Smooth muscle cell (in vitro differentiated cells): ENCODE measurements at regions not wholly inside any gene's neighbourhood (a gene's known extent, or its start where the extent isn't known, plus 50 kb on each side); places are given as distances from the start of the nearest gene placed in this dataset.

Experiments used
- DNase-seq: peaks from one replicate; lab custom pipeline; 2025; ENCODE audit not compliant: unreplicated experiment; lab: John Stamatoyannopoulos, UW
- H2AFZ ChIP-seq: fragments of 200-600 bp; sonication (generic); 2 replicates; pipeline ENCODE4 v1.6.0; 2016; ENCODE audit warnings: antibody characterized with exemption, low read depth, mild to moderate bottlenecking
- H3F3A ChIP-seq: fragments of 200-600 bp; sonication (generic); 2 replicates; pipeline ENCODE4 v1.6.0; 2017; ENCODE audit warnings: antibody characterized with exemption, low read depth
- H3K27ac ChIP-seq: fragments of 200-600 bp; sonication (generic); 2 replicates; pipeline ENCODE4 v1.5.1; 2016; ENCODE audit warnings: low read depth, mild to moderate bottlenecking
- H3K27me3 ChIP-seq: fragments of 200-600 bp; sonication (generic); 2 replicates; pipeline ENCODE4 v1.6.1; 2016; ENCODE audit warnings: low read depth, mild to moderate bottlenecking
- H3K36me3 ChIP-seq: fragments of 200-600 bp; sonication (generic); 2 replicates; pipeline ENCODE4 v1.5.1; 2016; ENCODE audit warnings: low read depth
- H3K4me1 ChIP-seq: fragments of 200-600 bp; sonication (generic); 2 replicates; pipeline ENCODE4 v1.5.1; 2016; ENCODE audit warnings: low read depth
- H3K4me2 ChIP-seq: fragments of 200-600 bp; sonication (generic); 2 replicates; pipeline ENCODE4 v1.6.0; 2016; ENCODE audit warnings: mild to moderate bottlenecking
- H3K4me3 ChIP-seq: fragments of 200-600 bp; sonication (generic); 2 replicates; pipeline ENCODE4 v1.5.1; 2016; ENCODE audit warnings: mild to moderate bottlenecking
- H3K79me2 ChIP-seq: fragments of 200-600 bp; sonication (generic); 2 replicates; pipeline ENCODE4 v1.6.0; 2016; ENCODE audit warnings: low read depth, mild to moderate bottlenecking
- H3K9ac ChIP-seq: fragments of 200-600 bp; sonication (generic); 2 replicates; pipeline ENCODE4 v1.6.0; 2016; ENCODE audit warnings: low read depth
- H3K9me3 ChIP-seq: fragments of 200-600 bp; sonication (generic); replicated peaks from 2 replicates; pipeline ENCODE4 v1.5.1; 2016; ENCODE audit warnings: low read depth
- H4K20me1 ChIP-seq: fragments of 200-600 bp; sonication (generic); 2 replicates; pipeline ENCODE4 v1.6.0; 2016; ENCODE audit warnings: low read depth
- WGBS: methylation state at CpG from one replicate; pipeline ENCODE4 v1.1.7; 2016; ENCODE audit warnings: low lambda C conversion rate; 5-methylcytosine and 5-hydroxymethylcytosine counted together
- TF ChIP-seq, protein P1 (sequence below): fragments of 200-600 bp; sonication (generic); IDR thresholded peaks from 2 replicates; pipeline ENCODE4 v1.5.1; 2017; ENCODE audit warnings: borderline replicate concordance, mild to moderate bottlenecking, antibody characterized with exemption; ENCODE audit not compliant: insufficient read depth, poor library complexity, severe bottlenecking

DNA sequence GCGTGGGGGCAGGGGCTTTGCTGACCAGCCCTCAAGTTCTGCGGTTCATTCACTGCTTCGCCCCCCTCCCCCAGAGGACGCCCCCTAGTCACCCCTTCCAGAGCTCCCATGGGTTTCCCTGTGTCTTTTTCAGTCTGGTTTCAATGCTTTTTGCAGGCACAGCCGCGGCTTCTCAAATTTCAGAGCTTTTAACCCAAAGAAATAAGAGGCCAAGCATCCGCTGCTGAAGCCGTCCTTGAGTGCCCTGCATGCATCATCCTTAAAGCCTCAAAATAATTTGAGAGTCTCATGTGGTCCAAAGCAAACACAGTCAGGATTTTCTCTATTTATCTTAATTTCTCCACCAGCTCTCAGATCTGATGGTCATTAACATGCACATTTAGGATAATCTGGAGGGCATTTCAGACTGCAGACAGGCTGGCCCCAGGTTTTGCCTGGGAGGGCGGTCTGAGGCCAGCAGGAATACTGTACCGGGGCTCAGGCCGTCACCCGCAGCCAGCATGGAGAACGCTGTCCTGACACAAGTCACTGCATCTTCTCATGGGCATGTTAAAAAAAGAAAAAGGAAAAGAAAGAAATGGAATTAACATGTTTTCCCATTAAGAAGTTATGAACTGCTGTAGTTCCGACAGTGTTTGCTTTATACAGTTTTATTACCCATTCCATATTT, 420.8 kb upstream of the IRX4 start:
- Histone ChIP-seq H3K9me3 (no peaks in the 10 kb centered on the region), H3F3A (no peaks in the 10 kb centered on the region), H4K20me1 (no peaks in the 10 kb centered on the region), H3K4me3 (no peak overlapping the region), H3K4me1 (peaks cover 5% of the 10 kb centered on the region), H3K4me2 (no peak overlapping the region), H3K79me2 (no peaks in the 10 kb centered on the region), H3K36me3 (no peaks in the 10 kb centered on the region), H3K27ac (no peak overlapping the region), H2AFZ (no peak overlapping the region), H3K9ac (no peak overlapping the region), H3K27me3 (no peaks in the 10 kb centered on the region)
- DNase-seq: no peak
- WGBS: 81% methylated on average over 13 of the region's 14 CpGs
- TF ChIP-seq, protein P1, sequence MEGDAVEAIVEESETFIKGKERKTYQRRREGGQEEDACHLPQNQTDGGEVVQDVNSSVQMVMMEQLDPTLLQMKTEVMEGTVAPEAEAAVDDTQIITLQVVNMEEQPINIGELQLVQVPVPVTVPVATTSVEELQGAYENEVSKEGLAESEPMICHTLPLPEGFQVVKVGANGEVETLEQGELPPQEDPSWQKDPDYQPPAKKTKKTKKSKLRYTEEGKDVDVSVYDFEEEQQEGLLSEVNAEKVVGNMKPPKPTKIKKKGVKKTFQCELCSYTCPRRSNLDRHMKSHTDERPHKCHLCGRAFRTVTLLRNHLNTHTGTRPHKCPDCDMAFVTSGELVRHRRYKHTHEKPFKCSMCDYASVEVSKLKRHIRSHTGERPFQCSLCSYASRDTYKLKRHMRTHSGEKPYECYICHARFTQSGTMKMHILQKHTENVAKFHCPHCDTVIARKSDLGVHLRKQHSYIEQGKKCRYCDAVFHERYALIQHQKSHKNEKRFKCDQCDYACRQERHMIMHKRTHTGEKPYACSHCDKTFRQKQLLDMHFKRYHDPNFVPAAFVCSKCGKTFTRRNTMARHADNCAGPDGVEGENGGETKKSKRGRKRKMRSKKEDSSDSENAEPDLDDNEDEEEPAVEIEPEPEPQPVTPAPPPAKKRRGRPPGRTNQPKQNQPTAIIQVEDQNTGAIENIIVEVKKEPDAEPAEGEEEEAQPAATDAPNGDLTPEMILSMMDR: no peak

GRCh38 chr5:2302169-2302568, 419.4 kb upstream of the IRX4 start:
- no peak overlapping the region for H3K4me3 ChIP-seq

DNA sequence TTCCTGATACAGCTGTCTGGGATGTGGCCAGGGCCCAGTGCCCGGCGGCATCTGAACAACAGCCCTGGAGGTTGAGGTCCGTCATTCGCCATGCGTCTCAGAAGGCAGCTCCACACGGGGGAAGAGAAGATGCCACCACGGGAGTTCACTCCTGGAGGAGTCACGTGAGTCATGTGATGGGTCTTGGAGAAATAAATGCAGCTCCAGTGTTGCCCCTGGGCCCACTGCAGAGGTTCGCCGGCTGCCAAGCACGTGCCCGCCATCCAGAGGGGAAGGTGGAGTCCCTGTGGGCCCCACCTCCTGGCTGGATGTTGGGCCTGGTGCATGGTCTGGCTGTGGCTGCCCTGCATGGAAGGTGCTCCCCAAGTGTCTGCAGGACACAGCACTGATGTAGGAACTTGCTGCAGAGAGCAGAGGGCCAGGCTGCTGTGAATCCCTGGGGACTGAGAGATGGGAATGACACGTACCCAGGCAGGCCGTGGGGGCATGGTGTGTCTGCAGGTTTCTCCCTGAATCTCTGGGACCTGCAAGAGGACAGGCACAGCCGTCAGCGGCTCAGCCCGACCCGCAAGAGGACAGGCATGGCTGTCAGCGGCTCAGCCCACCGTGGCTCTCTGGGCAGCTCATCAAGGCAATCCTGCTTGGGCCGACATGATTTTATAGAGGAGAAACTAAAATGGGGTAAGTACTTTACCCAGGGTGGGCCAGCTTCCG, 418.3 kb upstream of the IRX4 start:
- no peaks in the 10 kb centered on the region for H3F3A ChIP-seq
- no peaks in the 10 kb centered on the region for H4K20me1 ChIP-seq
- H2AFZ ChIP-seq: no peak overlapping the region
- WGBS: 94% methylated on average over 22 of the region's 22 CpGs
- H3K4me2 ChIP-seq: no peak overlapping the region
- H3K27ac ChIP-seq: no peak overlapping the region
- peaks cover 5% of the 10 kb centered on the region for H3K4me1 ChIP-seq
- no peaks in the 10 kb centered on the region for H3K9me3 ChIP-seq
- no peak for DNase-seq
- no peaks in the 10 kb centered on the region for H3K27me3 ChIP-seq
- no peak overlapping the region for H3K4me3 ChIP-seq
- H3K9ac ChIP-seq: no peak overlapping the region
- TF ChIP-seq, protein P1: no peak
- H3K36me3 ChIP-seq: no peaks in the 10 kb centered on the region
- no peaks in the 10 kb centered on the region for H3K79me2 ChIP-seq

More at GRCh38 chr5:2302169-2302568, 419.4 kb upstream of the IRX4 start:
- H3F3A ChIP-seq: no peaks in the 10 kb centered on the region
- H3K9ac ChIP-seq: no peak overlapping the region
- H2AFZ ChIP-seq: no peak overlapping the region
- WGBS: 94% methylated on average over 16 of the region's 16 CpGs
- no peaks in the 10 kb centered on the region for H3K27me3 ChIP-seq
- no peak for DNase-seq
- no peak overlapping the region for H3K4me2 ChIP-seq
- no peak overlapping the region for H3K27ac ChIP-seq
- no peaks in the 10 kb centered on the region for H3K36me3 ChIP-seq
- H4K20me1 ChIP-seq: no peaks in the 10 kb centered on the region
- TF ChIP-seq, protein P1: no peak
- H3K4me1 ChIP-seq: peaks cover 5% of the 10 kb centered on the region
- H3K9me3 ChIP-seq: no peaks in the 10 kb centered on the region
- no peaks in the 10 kb centered on the region for H3K79me2 ChIP-seq
